ENCODE measurements at regions not wholly inside any gene's neighbourhood (a gene's known extent, or its start where the extent isn't known, plus 50 kb on each side); places are given as distances from the start of the nearest gene placed in this dataset.

DNA sequence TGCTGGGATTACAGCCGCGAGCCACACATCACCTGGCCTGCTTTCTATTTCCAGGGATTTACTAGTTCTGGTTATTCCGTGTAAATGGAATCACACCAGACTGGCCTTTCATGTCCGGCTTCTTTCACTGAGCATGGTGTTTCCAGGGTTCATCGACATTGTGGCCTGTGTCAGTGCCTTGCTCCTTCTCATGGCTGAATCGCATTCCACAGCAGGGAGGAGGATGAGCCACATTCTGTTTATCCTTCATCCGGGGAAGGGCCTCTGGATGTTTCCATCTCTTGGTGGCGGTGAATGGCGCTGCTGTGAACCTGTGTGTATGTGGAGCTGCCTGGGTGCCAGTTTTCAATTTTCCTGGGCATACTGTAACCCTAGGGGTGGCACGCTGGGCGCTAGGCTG is 58.7 kb upstream of the RNU6ATAC start:
- TF ChIP-seq, protein P1, sequence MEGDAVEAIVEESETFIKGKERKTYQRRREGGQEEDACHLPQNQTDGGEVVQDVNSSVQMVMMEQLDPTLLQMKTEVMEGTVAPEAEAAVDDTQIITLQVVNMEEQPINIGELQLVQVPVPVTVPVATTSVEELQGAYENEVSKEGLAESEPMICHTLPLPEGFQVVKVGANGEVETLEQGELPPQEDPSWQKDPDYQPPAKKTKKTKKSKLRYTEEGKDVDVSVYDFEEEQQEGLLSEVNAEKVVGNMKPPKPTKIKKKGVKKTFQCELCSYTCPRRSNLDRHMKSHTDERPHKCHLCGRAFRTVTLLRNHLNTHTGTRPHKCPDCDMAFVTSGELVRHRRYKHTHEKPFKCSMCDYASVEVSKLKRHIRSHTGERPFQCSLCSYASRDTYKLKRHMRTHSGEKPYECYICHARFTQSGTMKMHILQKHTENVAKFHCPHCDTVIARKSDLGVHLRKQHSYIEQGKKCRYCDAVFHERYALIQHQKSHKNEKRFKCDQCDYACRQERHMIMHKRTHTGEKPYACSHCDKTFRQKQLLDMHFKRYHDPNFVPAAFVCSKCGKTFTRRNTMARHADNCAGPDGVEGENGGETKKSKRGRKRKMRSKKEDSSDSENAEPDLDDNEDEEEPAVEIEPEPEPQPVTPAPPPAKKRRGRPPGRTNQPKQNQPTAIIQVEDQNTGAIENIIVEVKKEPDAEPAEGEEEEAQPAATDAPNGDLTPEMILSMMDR (conservative IDR thresholded peaks at IDR 0.05; ENCODE audit: low read length) = no peak
- TF ChIP-seq EZH2phosphoT487 (IDR thresholded peaks at IDR 0.05; ENCODE audit: borderline replicate concordance, low read depth, low read length) = no peak

Data from OCI-LY7 (cell line).